Activated CD4-positive, alpha-beta T cell treated with anti-CD3 and anti-CD28 coated beads for 36 hours (primary cell): ENCODE measurements at regions not wholly inside any gene's neighbourhood (a gene's known extent, or its start where the extent isn't known, plus 50 kb on each side); places are given as distances from the start of the nearest gene placed in this dataset.

Experiments
- ATAC-seq: fragments of 200-7000 bp; cut with Tn5 transposase; one replicate; pipeline ENCODE4 v1.10.0; 2021; ENCODE audit warnings: mild to moderate bottlenecking, moderate library complexity
- CTCF ChIA-PET: fragments of 350-600 bp; sonication (Branson Sonifier 250); formaldehyde crosslinking; loops from one replicate; lab custom pipeline; 2021; ENCODE audit warnings: antibody characterized with exemption; lab: Charles Lee
- POLR2A ChIA-PET: fragments of 350-600 bp; sonication (Branson Sonifier 250); formaldehyde crosslinking; loops from one replicate; lab custom pipeline; 2021; ENCODE audit warnings: antibody characterized with exemption, inconsistent platforms; lab: Charles Lee
- DNase-seq: peaks from one replicate; pipeline ENCODE4 v3.0.0-alpha.2; 2020
- H3K27ac Mint-ChIP-seq: one replicate; pipeline ENCODE4 v1.8.0; 2021; ENCODE audit warnings: mixed read lengths
- H3K27me3 Mint-ChIP-seq: one replicate; pipeline ENCODE4 v1.8.0; 2021; ENCODE audit warnings: mixed read lengths
- H3K36me3 Mint-ChIP-seq: one replicate; pipeline ENCODE4 v1.8.0; 2021; ENCODE audit warnings: low read depth, mixed read lengths
- H3K4me1 Mint-ChIP-seq: one replicate; pipeline ENCODE4 v1.8.0; 2021; ENCODE audit warnings: mixed read lengths
- H3K4me3 Mint-ChIP-seq: one replicate; pipeline ENCODE4 v1.8.0; 2021; ENCODE audit warnings: mild to moderate bottlenecking, moderate library complexity, mixed read lengths
- H3K9me3 Mint-ChIP-seq: one replicate; pipeline ENCODE4 v1.8.0; 2021; ENCODE audit warnings: low read depth, mixed read lengths
- intact Hi-C, 2 experiments: fragments of 100-400 bp; cut with DNase I in 1 of 2; cut with micrococcal nuclease in 1 of 2; formaldehyde crosslinking; loops; one replicate each; pipeline versions ENCODE4 v1.14.2 to v1.15.1; 2022 to 2024; cut with DNase I, micrococcal nuclease

GRCh38 chr11:109902764-109903433, 190.3 kb upstream of the ZC3H12C start:
- POLR2A ChIA-PET, result no interaction called here
- Mint-ChIP-seq H3K4me1 (no peaks in the 10 kb centered on the region), H3K36me3 (no peaks in the 10 kb centered on the region), H3K9me3 (no peaks in the 10 kb centered on the region), H3K27me3 (peaks cover 4% of the 10 kb centered on the region), H3K27ac (no peak overlapping the region), H3K4me3 (no peak overlapping the region)
- DNase-seq (no peak), ATAC-seq (no peak)
- CTCF ChIA-PET, result no interaction called here
- intact Hi-C loops, result no loop called here

GRCh38 chr11:109911488-109911887, 181.7 kb upstream of the ZC3H12C start:
- DNase-seq (no peak), ATAC-seq (no peak)
- CTCF ChIA-PET, result no interaction called here
- Mint-ChIP-seq H3K27ac (no peak overlapping the region), H3K4me3 (no peak overlapping the region), H3K27me3 (no peaks in the 10 kb centered on the region), H3K36me3 (no peaks in the 10 kb centered on the region), H3K9me3 (no peaks in the 10 kb centered on the region), H3K4me1 (no peaks in the 10 kb centered on the region)
- POLR2A ChIA-PET, result no interaction called here
- intact Hi-C loops, result no loop called here

DNA sequence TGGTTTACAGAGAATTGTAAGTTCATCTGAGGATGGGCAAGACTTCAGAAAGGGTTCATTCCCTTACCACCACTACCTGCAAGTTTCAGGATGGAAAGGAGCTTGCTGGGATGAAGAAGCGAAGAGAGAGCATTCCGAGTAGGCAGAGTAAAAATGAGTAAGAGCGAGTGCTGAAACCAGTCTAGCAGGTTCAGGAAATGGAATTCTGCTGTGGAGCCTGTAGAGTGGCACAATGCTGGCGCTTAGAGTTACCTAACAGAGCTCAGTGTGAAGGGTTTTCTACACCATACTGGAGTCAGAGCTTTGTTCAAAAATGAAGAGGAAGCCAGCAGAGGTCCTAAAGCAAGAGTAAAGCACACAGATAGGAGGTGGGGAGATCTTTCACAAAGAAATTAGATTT, 179.2 kb upstream of the ZC3H12C start:
- Mint-ChIP-seq H3K4me3 (no peak overlapping the region), H3K4me1 (no peaks in the 10 kb centered on the region), H3K27ac (no peak overlapping the region), H3K9me3 (no peaks in the 10 kb centered on the region), H3K36me3 (no peaks in the 10 kb centered on the region), H3K27me3 (no peaks in the 10 kb centered on the region)
- DNase-seq, result no peak
- ChIA-PET CTCF (no interaction called here), POLR2A (no interaction called here)
- no peak for ATAC-seq
- intact Hi-C loops, result no loop called here

DNA sequence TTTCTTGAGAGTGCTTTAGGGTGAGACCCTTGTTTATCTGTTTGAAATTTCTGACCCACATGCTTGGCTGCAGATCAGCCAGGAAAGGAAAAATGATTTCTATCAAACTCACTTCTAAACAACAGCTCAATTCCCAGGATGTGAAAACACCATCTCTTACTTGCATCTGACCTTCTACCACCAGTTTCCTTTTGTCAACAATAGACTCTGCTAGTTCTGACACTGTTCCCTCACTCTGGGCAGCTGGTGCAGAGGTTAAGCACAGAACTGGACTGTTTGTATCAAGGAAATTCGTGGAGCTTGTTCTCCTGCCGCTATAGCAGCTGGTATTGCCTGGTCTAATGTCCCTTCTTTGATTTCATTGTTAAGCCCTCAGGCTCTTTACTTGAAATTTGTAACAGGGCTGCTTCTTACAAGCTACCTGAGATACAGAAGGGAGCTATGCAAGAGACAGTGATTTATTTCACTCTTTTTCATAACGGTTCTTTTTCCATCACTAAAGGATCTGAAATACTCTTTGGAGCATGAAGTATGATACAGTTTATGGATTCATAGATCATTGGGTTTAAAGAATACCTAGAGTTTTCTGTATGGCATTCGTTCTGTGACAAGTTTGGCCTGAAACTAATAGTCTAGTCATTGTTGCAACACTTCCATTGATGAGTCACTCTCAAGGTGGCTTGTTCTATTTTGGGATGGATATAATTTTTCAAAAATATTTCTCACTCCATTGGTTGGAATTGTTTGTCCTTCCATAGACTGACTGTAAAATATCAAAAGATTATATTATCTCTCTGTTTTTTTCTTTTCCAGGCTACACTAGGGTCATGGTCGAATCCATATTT, 178.2 kb upstream of the ZC3H12C start:
- intact Hi-C loops, result no loop called here
- no peak for DNase-seq
- Mint-ChIP-seq H3K4me1 (no peaks in the 10 kb centered on the region), H3K36me3 (no peaks in the 10 kb centered on the region), H3K9me3 (peaks cover under 1% of the 10 kb centered on the region), H3K4me3 (no peak overlapping the region), H3K27me3 (no peaks in the 10 kb centered on the region), H3K27ac (no peak overlapping the region)
- no peak for ATAC-seq
- ChIA-PET POLR2A (no interaction called here), CTCF (no interaction called here)

DNA sequence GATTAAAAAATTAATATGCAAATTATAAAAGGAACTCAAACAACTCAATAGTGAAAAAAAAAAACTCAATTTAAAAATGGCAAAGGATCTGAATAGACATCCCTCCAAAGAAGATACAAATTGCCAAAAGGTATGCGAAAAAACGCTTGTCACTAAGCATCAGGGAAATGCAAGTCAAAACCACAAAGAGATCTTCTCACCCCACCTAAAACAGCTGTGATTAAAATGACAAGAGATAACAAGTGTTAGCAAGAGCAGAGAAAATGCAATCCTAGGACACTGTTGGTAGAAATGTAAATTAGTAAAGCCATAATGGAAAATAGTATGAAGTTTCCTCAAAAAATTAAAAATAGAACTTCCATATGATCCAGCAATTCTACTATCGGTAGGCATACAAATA, 166.3 kb upstream of the ZC3H12C start:
- Mint-ChIP-seq H3K36me3 (no peaks in the 10 kb centered on the region), H3K4me1 (no peaks in the 10 kb centered on the region), H3K27ac (no peak overlapping the region), H3K27me3 (no peaks in the 10 kb centered on the region), H3K9me3 (peaks cover 2% of the 10 kb centered on the region), H3K4me3 (no peak overlapping the region)
- DNase-seq, result no peak
- ATAC-seq, result no peak
- ChIA-PET CTCF (interaction anchor here (0.6 kb wide), 1 partner anchor 36 kb away, joined by 3 read pairs; no protein-coding TSS in a partner anchor), POLR2A (no interaction called here)
- intact Hi-C loops, result no loop called here

DNA sequence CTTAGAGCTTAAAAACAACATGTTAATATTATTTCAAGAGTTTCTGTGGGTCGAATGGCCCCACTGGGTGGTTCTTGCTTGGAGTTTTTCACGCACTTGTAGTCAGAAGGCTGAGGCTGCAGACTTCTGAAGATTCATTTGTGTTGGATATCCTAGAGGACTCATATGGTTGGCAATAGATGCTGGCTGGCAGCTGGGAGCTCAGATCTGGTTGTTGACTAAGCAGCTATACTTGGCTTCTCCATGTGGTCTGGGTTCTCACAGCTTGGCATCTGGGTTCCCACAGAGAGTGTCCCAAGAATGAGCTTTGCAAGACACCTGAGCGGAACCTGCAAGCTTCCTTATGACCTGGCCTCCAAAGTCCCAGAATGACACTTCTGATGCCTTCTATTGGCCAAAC, 163.9 kb upstream of the ZC3H12C start:
- no peak overlapping the region for H3K27ac Mint-ChIP-seq
- H3K4me1 Mint-ChIP-seq, result no peaks in the 10 kb centered on the region
- H3K9me3 Mint-ChIP-seq, result peaks cover 2% of the 10 kb centered on the region
- H3K4me3 Mint-ChIP-seq, result no peak overlapping the region
- DNase-seq (no peak), ATAC-seq (no peak)
- intact Hi-C loops, result no loop called here
- no peaks in the 10 kb centered on the region for H3K27me3 Mint-ChIP-seq
- ChIA-PET POLR2A (no interaction called here), CTCF (interaction anchor here (0.7 kb wide), 1 partner anchor 10 kb away, joined by 7 read pairs; no protein-coding TSS in a partner anchor)
- no peaks in the 10 kb centered on the region for H3K36me3 Mint-ChIP-seq

GRCh38 chr11:109933126-109933525, 160.1 kb upstream of the ZC3H12C start:
- no peak overlapping the region for H3K27ac Mint-ChIP-seq
- no peak for DNase-seq
- no peaks in the 10 kb centered on the region for H3K4me1 Mint-ChIP-seq
- H3K27me3 Mint-ChIP-seq, result peaks cover 3% of the 10 kb centered on the region
- no peak overlapping the region for H3K4me3 Mint-ChIP-seq
- no peak for ATAC-seq
- intact Hi-C loops, result no loop called here
- ChIA-PET POLR2A (no interaction called here), CTCF (interaction anchor here (1.0 kb wide), 1 partner anchor 11 kb away, joined by 4 read pairs; no protein-coding TSS in a partner anchor)
- H3K36me3 Mint-ChIP-seq, result no peaks in the 10 kb centered on the region
- no peaks in the 10 kb centered on the region for H3K9me3 Mint-ChIP-seq

GRCh38 chr11:109934151-109934550, 159.0 kb upstream of the ZC3H12C start:
- ChIA-PET POLR2A (no interaction called here), CTCF (interaction anchor here (0.7 to 1.0 kb wide), 2 partner anchors 82 to 848 kb away, joined by 3 to 4 read pairs; no protein-coding TSS in a partner anchor)
- DNase-seq (no peak), ATAC-seq (no peak)
- Mint-ChIP-seq H3K4me1 (no peaks in the 10 kb centered on the region), H3K27me3 (peaks cover 3% of the 10 kb centered on the region), H3K27ac (no peak overlapping the region), H3K4me3 (no peak overlapping the region), H3K9me3 (no peaks in the 10 kb centered on the region), H3K36me3 (no peaks in the 10 kb centered on the region)
- intact Hi-C loops, result no loop called here

GRCh38 chr11:109936661-109937180, 156.5 kb upstream of the ZC3H12C start:
- H3K4me1 Mint-ChIP-seq, result no peaks in the 10 kb centered on the region
- CTCF ChIA-PET, result interaction anchor here (0.6 kb wide), 3 partner anchors 439 to 588 kb away, joined by 3 read pairs; no protein-coding TSS in a partner anchor
- H3K27me3 Mint-ChIP-seq, result peaks cover 6% of the 10 kb centered on the region
- ATAC-seq (no peak), DNase-seq (no peak)
- no peaks in the 10 kb centered on the region for H3K36me3 Mint-ChIP-seq
- POLR2A ChIA-PET, result no interaction called here
- H3K9me3 Mint-ChIP-seq, result no peaks in the 10 kb centered on the region
- H3K4me3 Mint-ChIP-seq, result no peak overlapping the region
- no peak overlapping the region for H3K27ac Mint-ChIP-seq
- intact Hi-C loops, result loop anchor here in 1 of 2 experiments (5.0 kb wide), 1 partner anchor 1239 kb away; no protein-coding TSS in a partner anchor

- H3K4me3 Mint-ChIP-seq, result no peak overlapping the region
- H3K9me3 Mint-ChIP-seq, result no peaks in the 10 kb centered on the region
- H3K27me3 Mint-ChIP-seq, result peaks cover 6% of the 10 kb centered on the region
- no peaks in the 10 kb centered on the region for H3K4me1 Mint-ChIP-seq
- intact Hi-C loops, result loop anchor here in 1 of 2 experiments (5.0 kb wide), 1 partner anchor 1241 kb away; no protein-coding TSS in a partner anchor
- ChIA-PET POLR2A (no interaction called here), CTCF (no interaction called here)
- DNase-seq (no peak), ATAC-seq (no peak)
- no peak overlapping the region for H3K27ac Mint-ChIP-seq
- H3K36me3 Mint-ChIP-seq, result no peaks in the 10 kb centered on the region
These were observed 155.2 kb upstream of the ZC3H12C start for GRCh38 chr11:109937968-109938367.

- ChIA-PET POLR2A (interaction anchor here (0.6 kb wide), 1 partner anchor 120 kb away, joined by 5 read pairs; no protein-coding TSS in a partner anchor), CTCF (interaction anchor here (0.7 to 1.4 kb wide), 6 partner anchors 8 to 1458 kb away, joined by 3 to 7 read pairs (median 4); no protein-coding TSS in a partner anchor)
- ATAC-seq (no peak), DNase-seq (no peak)
- Mint-ChIP-seq H3K4me3 (no peak overlapping the region), H3K27me3 (peaks cover 6% of the 10 kb centered on the region), H3K27ac (no peak overlapping the region), H3K36me3 (no peaks in the 10 kb centered on the region), H3K9me3 (no peaks in the 10 kb centered on the region), H3K4me1 (no peaks in the 10 kb centered on the region)
- intact Hi-C loops, result loop anchor here in 1 of 2 experiments (1.0 to 5.0 kb wide), 2 partner anchors 86 to 1242 kb away; no protein-coding TSS in a partner anchor
These were observed 153.9 kb upstream of the ZC3H12C start for GRCh38 chr11:109939166-109939810.
